T1000 (cell line): ENCODE measurements at regions not wholly inside any gene's neighbourhood (a gene's known extent, or its start where the extent isn't known, plus 50 kb on each side); places are given as distances from the start of the nearest gene placed in this dataset.
A peak's percentile ranks its signal among the peaks of the same experiment; 100 is the strongest.
"Not testable (repeated sequence)": the region's sequence is repeated elsewhere in the genome, so short reads cannot be mapped to it uniquely, and the experiment has no call there.

Experiments used
- DNase-seq: peaks from one replicate; lab custom pipeline; 2025; ENCODE audit warnings: mixed read lengths; lab: John Stamatoyannopoulos, UW

GRCh38 chr10:63848871-63849270 lies 327.7 kb downstream of the REEP3 start:
- DNase-seq, result not testable (repeated sequence)

- DNase-seq, result no peak
Measured at GRCh38 chr10:63862860-63863259, 341.7 kb downstream of the REEP3 start.

GRCh38 chr10:63865210-63865609 lies 344.0 kb downstream of the REEP3 start:
- no peak for DNase-seq

GRCh38 chr10:63866075-63866746 lies 345.0 kb downstream of the REEP3 start:
- DNase-seq, result peak; percentile 41

GRCh38 chr10:63866747-63867140 lies 345.5 kb downstream of the REEP3 start:
- DNase-seq, result no peak

- DNase-seq, result no peak
Measured at GRCh38 chr10:63878428-63878827, 357.2 kb downstream of the REEP3 start.

- no peak for DNase-seq
Measured at GRCh38 chr10:63883861-63884260, 362.7 kb downstream of the REEP3 start.

- no peak for DNase-seq
Measured at GRCh38 chr10:63884426-63884825, 363.2 kb downstream of the REEP3 start.

- DNase-seq, result no peak
Measured at GRCh38 chr10:63885156-63885555, 364.0 kb downstream of the REEP3 start.

- no peak for DNase-seq
Measured at GRCh38 chr10:63886281-63887022, 365.3 kb downstream of the REEP3 start.

- no peak for DNase-seq
Measured at GRCh38 chr10:63887023-63887589, 365.9 kb downstream of the REEP3 start.

GRCh38 chr10:63887600-63888370 lies 366.6 kb downstream of the REEP3 start:
- DNase-seq, result no peak

- no peak for DNase-seq
Measured at GRCh38 chr10:63889803-63890202, 368.6 kb downstream of the REEP3 start.

GRCh38 chr10:63896992-63897391 lies 375.8 kb downstream of the REEP3 start:
- DNase-seq, result no peak

- DNase-seq, result no peak
Measured at GRCh38 chr10:63899673-63900300, 378.6 kb downstream of the REEP3 start.

GRCh38 chr10:63901228-63901627 lies 380.0 kb downstream of the REEP3 start:
- no peak for DNase-seq

- no peak for DNase-seq
Measured at GRCh38 chr10:63901881-63902280, 380.7 kb downstream of the REEP3 start.

- DNase-seq, result no peak
Measured at GRCh38 chr10:63910806-63911205, 389.6 kb downstream of the REEP3 start.

- no peak for DNase-seq
Measured at GRCh38 chr10:63915240-63915639, 394.0 kb downstream of the REEP3 start.

- no peak for DNase-seq
Measured at GRCh38 chr10:63917363-63917762, 396.2 kb downstream of the REEP3 start.

GRCh38 chr10:63919575-63920279 lies 398.5 kb downstream of the REEP3 start:
- no peak for DNase-seq
